PC-3 (cell line): ENCODE measurements at regions not wholly inside any gene's neighbourhood (a gene's known extent, or its start where the extent isn't known, plus 50 kb on each side); places are given as distances from the start of the nearest gene placed in this dataset.

Source experiments
- ATAC-seq: fragments of 200-7000 bp; cut with Tn5 transposase; 2 replicates; pipeline ENCODE4 v1.9.1; 2020; ENCODE audit warnings: mild to moderate bottlenecking, moderate library complexity
- BruUV-seq: library from RNA; stranded (reverse); fragments of 400-500 nt; replicated peaks from 2 replicates; lab custom pipeline; 2021; lab: Mats Ljungman, UMichigan
- CTCF ChIA-PET: fragments of 300-600 bp; sonication (Branson Sonifier 250); formaldehyde crosslinking; loops from one replicate; lab custom pipeline; 2022; ENCODE audit warnings: antibody characterized with exemption; lab: Charles Lee
- POLR2A ChIA-PET: fragments of 300-600 bp; sonication (Branson Sonifier 250); formaldehyde crosslinking; loops from one replicate; lab custom pipeline; 2022; ENCODE audit warnings: antibody characterized with exemption; ENCODE audit not compliant: unreplicated experiment; lab: Charles Lee
- DNase-seq: peaks from one replicate; pipeline ENCODE4 v3.0.0-alpha.2; 2015
- H2AFZ ChIP-seq: fragments of 300-600 bp; sonication (generic); 2 replicates; pipeline ENCODE4 v1.6.0; 2016; ENCODE audit warnings: antibody characterized with exemption, low read length
- H3F3A ChIP-seq: fragments of 300-600 bp; sonication (generic); one replicate; pipeline ENCODE4 v1.6.0; 2017; ENCODE audit warnings: antibody characterized with exemption, low read length, control low read depth, mild to moderate bottlenecking; ENCODE audit not compliant: unreplicated experiment
- H3K27ac ChIP-seq: fragments of 300-600 bp; sonication (generic); 2 replicates; pipeline ENCODE4 v1.5.1; 2016; ENCODE audit warnings: mild to moderate bottlenecking, low read length
- H3K27me3 ChIP-seq: fragments of 300-600 bp; sonication (generic); 2 replicates; pipeline ENCODE4 v1.6.1; 2016; ENCODE audit warnings: low read length, mixed read lengths
- H3K36me3 ChIP-seq: fragments of 300-600 bp; sonication (generic); 2 replicates; pipeline ENCODE4 v1.6.1; 2016; ENCODE audit warnings: low read depth, mixed run types, low read length, mixed read lengths
- H3K4me1 ChIP-seq: fragments of 300-600 bp; sonication (generic); 2 replicates; pipeline ENCODE4 v1.5.1; 2016; ENCODE audit warnings: low read length; ENCODE audit not compliant: insufficient read depth
- H3K4me2 ChIP-seq: fragments of 300-600 bp; sonication (generic); 2 replicates; pipeline ENCODE4 v1.6.0; 2016; ENCODE audit warnings: low read length
- H3K4me3 ChIP-seq: fragments of 300-600 bp; sonication (generic); 2 replicates; pipeline ENCODE4 v1.5.1; 2016; ENCODE audit warnings: mild to moderate bottlenecking, low read length, mixed read lengths
- H3K79me2 ChIP-seq: fragments of 300-600 bp; sonication (generic); 2 replicates; pipeline ENCODE4 v1.6.1; 2017; ENCODE audit warnings: low read length, mixed read lengths
- H3K9ac ChIP-seq: fragments of 300-600 bp; sonication (generic); 2 replicates; pipeline ENCODE4 v1.6.0; 2016; ENCODE audit warnings: mild to moderate bottlenecking, low read length
- H3K9me2 ChIP-seq: fragments of 300-600 bp; sonication (generic); replicated peaks from 2 replicates; pipeline ENCODE4 v1.6.1; 2016; ENCODE audit warnings: mixed run types, low read length, mixed read lengths
- H3K9me3 ChIP-seq: fragments of 300-600 bp; sonication (generic); 2 replicates; pipeline ENCODE4 v1.6.1; 2016; ENCODE audit warnings: low read length, mixed read lengths
- H4K20me1 ChIP-seq: fragments of 300-600 bp; sonication (generic); 2 replicates; pipeline ENCODE4 v1.6.1; 2016; ENCODE audit warnings: low read length, mixed read lengths
- CTCF ChIP-seq: fragments of 300-600 bp; sonication (generic); conservative IDR thresholded peaks from 2 replicates; pipeline ENCODE4 v1.5.1; 2017; ENCODE audit warnings: antibody characterized with exemption, low read depth, mild to moderate bottlenecking, low read length
- EZH2 ChIP-seq: fragments of 300-600 bp; sonication (generic); IDR thresholded peaks from one replicate; pipeline ENCODE4 v1.6.1; 2017; ENCODE audit warnings: antibody characterized with exemption, mild to moderate bottlenecking, low read length; ENCODE audit not compliant: unreplicated experiment
- EZH2phosphoT487 ChIP-seq: fragments of 300-600 bp; sonication (generic); IDR thresholded peaks from 2 replicates; pipeline ENCODE4 v1.6.1; 2018; ENCODE audit warnings: mild to moderate bottlenecking, antibody characterized with exemption, low read length, borderline replicate concordance
- intact Hi-C: fragments of 100-400 bp; cut with micrococcal nuclease; formaldehyde crosslinking; loops from 2 replicates; pipeline ENCODE4 v1.9.0; 2023

GRCh38 chr14:104375551-104376201 lies 203.9 kb upstream of the C14orf180 start:
- Histone ChIP-seq H3K9me2 (no peaks in the 10 kb centered on the region), H3K27me3 (peaks cover 95% of the 10 kb centered on the region), H3K4me1 (no peaks in the 10 kb centered on the region), H3K27ac (no peak overlapping the region), H4K20me1 (no peaks in the 10 kb centered on the region), H3K4me2 (no peak overlapping the region), H2AFZ (no peak overlapping the region), H3F3A (no peaks in the 10 kb centered on the region), H3K9me3 (no peaks in the 10 kb centered on the region), H3K79me2 (no peaks in the 10 kb centered on the region), H3K4me3 (no peak overlapping the region), H3K9ac (no peak overlapping the region), H3K36me3 (no peaks in the 10 kb centered on the region)
- no TSS peak for BruUV-seq
- ChIA-PET CTCF (no interaction called here), POLR2A (no interaction called here)
- intact Hi-C loops, result no loop called here
- TF ChIP-seq CTCF, result no peak
- no peak for TF ChIP-seq EZH2phosphoT487
- TF ChIP-seq EZH2, result no peak
- DNase-seq, result no peak
- ATAC-seq, result no peak

DNA sequence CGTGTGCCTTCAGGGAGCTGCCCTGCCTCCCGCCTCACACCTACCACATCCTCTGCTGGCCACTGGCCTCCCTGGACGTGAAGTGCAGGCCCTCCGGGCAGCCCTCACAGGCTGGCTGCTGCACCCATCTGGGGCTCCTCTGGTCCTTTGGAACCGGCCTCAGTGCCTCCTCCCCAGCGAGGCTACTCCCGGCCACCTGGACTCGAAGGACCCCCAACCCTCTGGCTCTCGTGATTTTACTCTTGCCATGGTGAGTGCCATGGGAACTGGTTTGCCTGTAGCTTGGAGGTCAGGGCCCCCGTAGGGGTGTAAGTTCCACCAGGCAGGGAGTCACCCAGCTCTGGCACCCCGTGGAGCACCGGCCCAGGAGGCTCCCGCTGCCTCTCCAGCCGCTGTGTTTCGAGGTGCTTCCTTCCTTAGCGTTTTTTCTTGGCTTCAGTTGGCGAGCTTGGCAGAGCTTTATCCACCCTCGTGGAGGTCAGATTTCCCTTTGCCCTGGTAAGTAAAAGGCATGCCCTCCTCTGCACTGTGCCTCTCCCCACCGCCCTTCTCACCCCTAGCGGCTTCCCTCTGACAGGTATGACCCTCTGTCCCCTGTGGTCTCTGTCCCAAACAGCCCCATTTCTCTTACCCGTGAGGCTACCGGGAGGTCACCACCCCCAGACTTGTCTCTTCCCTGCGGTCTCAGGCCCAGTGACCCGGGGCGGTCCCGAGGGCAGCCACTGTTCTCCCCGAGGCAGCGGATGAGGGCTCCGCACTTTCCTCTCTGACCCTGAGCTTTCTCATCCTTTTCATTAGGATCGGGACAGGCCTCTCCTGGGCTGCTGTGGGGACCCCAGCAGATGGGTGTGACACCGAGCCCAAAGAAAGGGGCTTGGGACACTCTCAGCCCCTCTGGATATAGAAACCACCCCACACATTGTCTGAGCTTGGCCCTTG lies 203.1 kb upstream of the C14orf180 start:
- Histone ChIP-seq H3K27me3 (peaks cover 95% of the 10 kb centered on the region), H3F3A (no peaks in the 10 kb centered on the region), H3K4me2 (no peak overlapping the region), H4K20me1 (no peaks in the 10 kb centered on the region), H2AFZ (no peak overlapping the region), H3K4me3 (no peak overlapping the region), H3K36me3 (no peaks in the 10 kb centered on the region), H3K27ac (no peak overlapping the region), H3K9me3 (no peaks in the 10 kb centered on the region), H3K79me2 (no peaks in the 10 kb centered on the region), H3K9me2 (no peaks in the 10 kb centered on the region), H3K4me1 (no peaks in the 10 kb centered on the region), H3K9ac (no peak overlapping the region)
- CTCF ChIA-PET, result no interaction called here
- ATAC-seq, result no peak
- POLR2A ChIA-PET, result no interaction called here
- DNase-seq, result no peak
- TF ChIP-seq EZH2phosphoT487 (no peak), CTCF (no peak), EZH2 (no peak)
- intact Hi-C loops, result no loop called here
- no TSS peak for BruUV-seq

- TF ChIP-seq EZH2 (no peak), CTCF (no peak), EZH2phosphoT487 (no peak)
- H3K79me2 ChIP-seq, result no peaks in the 10 kb centered on the region
- intact Hi-C loops, result no loop called here
- H3K9ac ChIP-seq, result no peak overlapping the region
- no peak overlapping the region for H3K4me3 ChIP-seq
- no TSS peak for BruUV-seq
- DNase-seq (no peak), ATAC-seq (no peak)
- H3K4me2 ChIP-seq, result no peak overlapping the region
- H3K27me3 ChIP-seq, result peaks cover 96% of the 10 kb centered on the region
- H3K27ac ChIP-seq, result no peak overlapping the region
- ChIA-PET CTCF (no interaction called here), POLR2A (no interaction called here)
- H4K20me1 ChIP-seq, result no peaks in the 10 kb centered on the region
- H3K4me1 ChIP-seq, result no peaks in the 10 kb centered on the region
- no peaks in the 10 kb centered on the region for H3K36me3 ChIP-seq
- H2AFZ ChIP-seq, result no peak overlapping the region
- H3K9me3 ChIP-seq, result no peaks in the 10 kb centered on the region
- H3F3A ChIP-seq, result no peaks in the 10 kb centered on the region
- H3K9me2 ChIP-seq, result no peaks in the 10 kb centered on the region
Observed at GRCh38 chr14:104377256-104377655, 202.3 kb upstream of the C14orf180 start.
